Umbilical cord (tissue), 1 donor: ENCODE measurements at regions not wholly inside any gene's neighbourhood (a gene's known extent, or its start where the extent isn't known, plus 50 kb on each side); places are given as distances from the start of the nearest gene placed in this dataset.
A peak's percentile ranks its signal among the peaks of the same experiment; 100 is the strongest.

ENCODE experiments used
- DNase-seq: peaks from one replicate; pipeline ENCODE4 v3.0.0-alpha.2; 2015; ENCODE audit warnings: low spot score

GRCh38 chrX:102067966-102068723 is 57.3 kb upstream of the TCEAL2 start:
- peak; percentile 1 for DNase-seq

GRCh38 chrX:102063445-102064074 is 61.9 kb upstream of the TCEAL2 start:
- no peak for DNase-seq

GRCh38 chrX:102044496-102044895 is 81.0 kb upstream of the TCEAL2 start:
- DNase-seq: no peak

DNA sequence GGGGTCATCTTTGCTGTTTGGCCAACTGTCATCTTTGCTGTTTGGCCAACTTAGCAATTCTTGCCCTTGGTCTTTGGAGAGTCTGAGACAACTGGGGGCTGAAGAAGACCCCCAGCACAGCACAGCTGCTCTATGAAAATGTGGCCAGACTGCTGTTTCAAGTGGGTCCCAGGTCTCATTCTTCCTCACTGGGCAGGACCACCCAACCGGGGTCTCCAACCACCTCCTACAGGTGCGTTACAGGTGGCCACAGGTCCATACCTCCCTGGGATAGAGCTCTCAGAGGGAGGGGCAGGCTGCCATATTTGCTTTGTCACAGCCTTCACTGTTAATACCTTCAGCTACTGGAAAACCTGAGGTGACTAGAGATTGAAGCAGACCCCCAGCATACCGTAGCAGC is 82.1 kb upstream of the TCEAL2 start:
- no peak for DNase-seq

DNA sequence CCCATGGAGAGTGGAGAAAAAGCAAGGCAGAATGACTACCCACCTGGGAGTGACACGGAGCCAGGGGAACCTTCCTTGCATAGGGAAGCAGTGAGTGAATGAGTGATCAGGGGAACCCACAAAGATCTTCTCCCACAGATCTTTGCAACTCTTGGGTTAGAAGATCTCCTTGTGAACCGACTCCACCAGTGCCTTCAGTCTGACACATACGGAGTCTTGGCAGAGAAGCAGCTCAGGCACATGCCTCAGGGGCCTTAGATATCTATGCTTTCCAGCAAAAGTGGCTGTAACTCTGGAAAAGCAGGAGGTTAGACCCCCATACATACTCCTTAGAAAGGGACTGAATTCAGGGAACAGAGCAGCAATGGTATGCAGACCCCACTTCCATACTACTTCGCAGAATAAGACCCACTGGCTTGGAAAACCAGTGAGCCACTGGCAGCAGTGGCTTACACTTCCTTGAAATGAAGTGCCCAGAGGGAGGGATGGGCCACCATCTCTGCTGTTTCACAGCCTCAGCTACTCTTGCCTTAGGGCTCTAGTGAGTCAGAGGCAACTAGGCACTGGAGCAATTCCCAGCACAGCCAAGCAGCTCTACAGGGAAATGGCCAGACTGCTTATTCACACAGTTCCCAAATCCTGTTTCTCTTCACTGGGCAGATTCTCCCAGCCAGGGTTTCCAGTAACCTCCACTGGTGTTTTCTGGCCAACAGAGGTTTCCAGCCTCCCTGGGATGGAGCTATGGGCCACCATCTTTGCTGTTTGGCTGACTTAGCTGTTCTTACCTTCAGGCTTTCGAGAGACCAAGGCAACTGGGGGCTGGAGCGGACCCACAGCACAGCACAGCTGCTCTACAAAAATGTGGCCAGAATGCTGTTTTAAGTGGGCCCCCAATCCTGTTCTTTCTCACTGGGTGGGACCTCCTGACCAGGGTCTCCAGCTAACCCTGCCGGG is 82.8 kb upstream of the TCEAL2 start:
- DNase-seq: no peak

DNA sequence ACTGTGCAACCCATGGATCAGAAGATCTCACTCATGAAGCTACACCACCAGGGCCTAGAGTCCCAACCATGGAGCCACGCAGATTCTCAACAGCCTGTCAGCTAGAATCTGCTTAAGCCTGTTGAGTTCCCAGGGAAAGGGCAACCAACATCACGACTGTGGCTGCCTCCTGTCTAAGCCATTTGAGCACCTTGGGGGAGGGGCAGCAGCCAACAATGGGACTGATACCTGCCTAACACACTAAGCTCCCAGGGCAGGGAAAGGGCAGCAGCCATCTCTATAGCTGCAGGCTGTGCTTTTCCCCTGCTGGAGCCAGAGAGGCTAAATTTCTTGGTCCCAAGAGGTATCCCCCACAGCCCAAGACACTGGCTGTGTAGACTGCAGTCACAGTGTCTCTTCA is 96.5 kb upstream of the TCEAL2 start:
- DNase-seq: no peak

DNA sequence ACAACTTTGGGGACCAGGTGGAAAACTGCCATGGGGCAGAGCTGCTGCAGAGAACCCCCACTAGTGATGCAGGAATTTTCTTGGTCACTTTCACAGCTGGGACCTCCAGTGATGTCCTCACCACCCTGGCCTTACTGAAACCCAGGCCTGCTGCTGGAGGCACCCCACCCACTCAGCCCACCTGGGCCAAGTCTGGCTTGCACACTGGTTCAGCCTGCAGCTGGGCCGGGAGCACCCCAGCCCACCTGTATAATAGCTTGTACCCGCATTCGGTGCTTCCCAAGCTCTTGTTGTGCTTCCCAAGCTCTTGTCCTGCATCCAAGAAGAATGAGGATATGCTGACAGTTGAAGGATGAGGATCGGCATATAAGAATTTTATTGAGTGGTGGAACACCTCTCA is 86.4 kb upstream of the ZMAT1 start:
- no peak for DNase-seq

GRCh38 chrX:102008901-102009300 is 77.1 kb upstream of the ZMAT1 start:
- no peak for DNase-seq

DNA sequence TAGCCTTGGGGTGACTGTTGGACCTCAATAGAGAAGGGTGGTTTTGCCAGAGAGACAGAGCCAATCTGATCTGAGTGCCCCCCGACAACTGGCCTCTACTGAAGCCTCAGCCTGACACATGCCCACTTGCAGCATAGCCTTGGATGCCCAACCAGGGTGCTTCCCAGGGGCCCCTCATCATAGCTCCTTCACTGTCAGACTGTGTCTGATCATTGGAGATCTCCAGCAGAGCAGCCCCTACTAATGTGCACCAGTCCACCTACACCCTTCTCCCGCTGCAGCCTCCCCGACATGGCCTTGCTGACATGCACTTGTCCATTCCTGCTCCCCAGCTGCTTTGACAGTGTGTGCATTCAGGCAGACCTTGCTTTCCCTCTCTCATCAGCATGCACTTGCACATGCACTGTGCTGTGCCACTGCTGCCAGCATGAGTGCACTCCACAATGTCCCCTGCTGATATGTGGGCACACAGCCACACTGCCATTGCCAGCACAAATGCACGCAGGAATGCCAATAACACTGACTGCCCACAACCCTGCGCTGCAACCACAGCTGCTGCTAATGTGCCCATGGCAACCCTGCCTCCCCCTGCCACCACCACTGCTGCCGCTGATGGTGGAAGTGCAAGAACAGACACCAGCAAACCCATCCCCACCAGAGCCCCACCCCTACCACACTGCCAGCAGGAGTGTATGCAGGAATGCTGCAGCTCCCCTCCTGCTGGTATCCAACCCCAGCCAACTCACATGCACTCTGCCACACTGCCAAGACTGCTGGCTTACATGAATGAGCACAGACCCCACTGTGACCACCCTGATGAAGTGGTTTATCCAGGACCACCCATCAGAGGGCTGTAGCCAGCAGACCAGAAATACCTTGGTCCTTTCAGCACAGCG is 68.1 kb upstream of the ZMAT1 start:
- no peak for DNase-seq

DNA sequence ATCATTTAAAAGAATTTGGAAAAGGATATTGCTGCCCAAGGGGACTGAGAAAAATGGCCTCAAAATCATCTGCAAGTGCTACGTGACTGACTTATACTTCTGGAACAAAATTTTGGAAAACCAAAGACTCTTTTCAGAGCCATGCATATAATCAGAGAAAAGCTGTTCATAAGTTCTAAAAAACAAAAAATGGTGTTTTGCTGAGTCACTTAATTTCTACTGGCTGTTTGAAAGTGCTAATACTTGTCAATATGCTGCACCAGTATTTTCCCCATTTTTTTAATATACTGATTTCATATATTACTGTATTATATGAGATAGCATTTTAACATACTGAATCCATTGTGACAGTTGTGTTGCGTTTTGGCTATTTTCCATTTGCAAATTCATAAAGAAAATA is 61.5 kb upstream of the ZMAT1 start:
- DNase-seq: no peak

- no peak for DNase-seq
These were observed 54.8 kb upstream of the ZMAT1 start for GRCh38 chrX:101986586-101986985.
